GM11168 (cell line): ENCODE measurements at regions not wholly inside any gene's neighbourhood (a gene's known extent, or its start where the extent isn't known, plus 50 kb on each side); places are given as distances from the start of the nearest gene placed in this dataset.

Source experiments
- in situ Hi-C: fragments of 300-500 bp; cut with MboI; formaldehyde crosslinking; loops from one replicate; pipeline ENCODE4 v1.12.0; 2022; ENCODE audit warnings: low sequenced_read_pairs; ENCODE audit not compliant: unreplicated experiment

DNA sequence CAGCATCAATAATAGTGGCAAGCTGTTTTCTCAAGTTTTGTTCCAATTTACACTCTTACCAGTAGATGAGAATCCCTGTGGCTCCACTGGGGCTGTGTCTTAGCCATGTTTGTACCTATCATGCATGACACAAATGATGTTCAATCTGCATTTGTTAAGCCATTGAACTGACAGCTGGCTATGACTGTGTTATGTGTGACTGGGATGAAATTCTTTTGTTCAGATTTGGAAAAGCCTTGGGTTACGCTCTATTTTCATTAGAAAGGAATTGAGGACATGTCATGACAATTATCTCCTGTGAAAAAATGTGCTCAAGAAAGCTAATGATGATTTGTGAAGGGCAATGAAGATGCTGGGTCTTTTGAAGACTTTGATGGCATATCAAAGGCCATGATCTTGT lies 201.8 kb upstream of the LARGE1 start:
- in situ Hi-C loops, result no loop called here

DNA sequence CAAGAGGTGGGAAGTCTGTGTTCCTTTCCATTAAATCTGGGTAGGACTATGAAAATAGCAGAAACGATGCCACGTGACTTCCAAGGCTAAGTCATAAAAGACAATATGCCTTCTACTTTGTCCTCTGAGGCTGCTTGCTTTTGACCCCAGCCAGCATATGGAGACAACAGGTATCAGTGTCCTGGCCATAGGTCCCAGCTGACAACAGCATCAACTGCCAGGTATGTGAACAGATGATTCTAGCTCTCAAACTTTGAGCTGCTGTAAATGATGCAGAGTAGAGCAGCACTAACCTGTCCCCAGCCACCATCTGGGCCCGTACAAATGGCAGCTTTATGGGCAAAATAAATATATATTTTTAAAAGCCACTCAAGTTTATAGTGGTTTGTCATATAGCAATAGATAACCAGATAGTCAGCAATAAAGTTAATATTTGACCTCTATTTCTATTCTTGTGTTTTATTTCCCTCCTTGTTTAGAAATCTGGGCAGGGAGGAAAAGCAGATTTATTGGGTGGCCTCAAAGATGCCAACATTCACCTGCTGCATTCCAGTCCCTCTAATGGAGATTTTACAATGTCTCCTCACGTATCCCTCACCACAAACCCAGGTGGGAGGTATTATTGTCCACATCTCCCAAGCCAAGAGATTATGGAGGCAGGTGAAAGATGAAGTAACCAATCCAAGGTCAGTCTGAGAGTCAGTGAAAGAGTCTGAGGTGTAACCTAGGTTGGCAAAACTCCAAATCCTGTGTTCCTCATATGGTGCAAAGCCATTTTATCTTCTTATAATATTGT lies 209.6 kb upstream of the LARGE1 start:
- in situ Hi-C loops, result no loop called here

DNA sequence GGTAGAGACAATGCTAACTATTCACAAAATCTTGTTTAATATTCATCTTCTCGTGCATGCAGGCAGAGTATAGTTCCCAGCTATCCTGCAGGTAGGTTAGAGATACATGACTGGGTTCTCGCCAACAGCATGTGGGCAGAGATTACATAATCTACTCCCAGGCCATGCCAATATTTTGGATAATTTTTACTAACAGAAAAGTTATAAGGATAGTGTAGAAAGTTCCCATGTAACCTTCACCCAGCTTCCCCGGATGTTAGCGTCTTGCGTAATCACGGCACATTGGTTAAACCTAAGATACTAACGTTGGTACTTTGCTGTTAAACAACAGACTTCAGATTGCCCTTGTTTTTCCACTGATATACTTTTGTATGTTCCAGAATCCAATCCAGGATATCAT lies 215.5 kb upstream of the LARGE1 start:
- in situ Hi-C loops, result no loop called here

DNA sequence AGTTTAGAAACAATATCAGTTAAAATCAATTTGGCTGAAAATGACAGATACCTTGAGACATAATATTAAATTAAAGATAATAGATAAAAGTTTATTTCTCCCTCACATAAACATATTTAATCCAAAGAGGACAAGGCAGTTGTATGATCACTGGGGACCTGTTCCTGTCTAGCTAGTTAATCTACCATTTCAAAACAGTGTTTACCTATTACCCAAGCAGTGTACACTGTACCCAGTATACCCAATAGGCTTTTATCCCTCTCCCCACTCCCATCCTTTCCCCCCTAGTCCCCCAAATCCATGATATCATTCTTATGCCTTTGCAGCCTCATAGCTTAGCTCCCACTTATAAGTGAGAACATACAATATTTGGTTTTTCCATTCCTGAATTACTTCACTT lies 229.7 kb upstream of the LARGE1 start:
- in situ Hi-C loops, result no loop called here

DNA sequence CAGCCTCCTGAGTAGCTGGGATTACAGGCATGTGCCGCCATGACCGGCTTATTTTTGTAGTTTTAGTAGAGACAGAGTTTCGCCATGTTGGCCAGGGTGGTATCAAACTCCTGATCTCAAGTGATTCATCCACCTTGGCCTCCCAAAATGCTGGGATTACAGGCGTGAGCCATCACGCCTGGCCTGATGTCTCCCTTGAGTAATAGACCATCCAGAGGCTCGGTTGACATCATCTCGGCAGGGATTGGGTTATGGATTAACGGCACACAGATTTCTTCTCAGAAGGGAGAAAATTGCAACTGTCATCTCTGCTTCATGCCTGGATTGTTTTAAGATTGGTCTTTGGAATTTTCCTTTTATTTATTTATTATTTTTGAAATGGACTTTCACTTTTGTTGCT lies 239.2 kb upstream of the LARGE1 start:
- in situ Hi-C loops, result no loop called here

DNA sequence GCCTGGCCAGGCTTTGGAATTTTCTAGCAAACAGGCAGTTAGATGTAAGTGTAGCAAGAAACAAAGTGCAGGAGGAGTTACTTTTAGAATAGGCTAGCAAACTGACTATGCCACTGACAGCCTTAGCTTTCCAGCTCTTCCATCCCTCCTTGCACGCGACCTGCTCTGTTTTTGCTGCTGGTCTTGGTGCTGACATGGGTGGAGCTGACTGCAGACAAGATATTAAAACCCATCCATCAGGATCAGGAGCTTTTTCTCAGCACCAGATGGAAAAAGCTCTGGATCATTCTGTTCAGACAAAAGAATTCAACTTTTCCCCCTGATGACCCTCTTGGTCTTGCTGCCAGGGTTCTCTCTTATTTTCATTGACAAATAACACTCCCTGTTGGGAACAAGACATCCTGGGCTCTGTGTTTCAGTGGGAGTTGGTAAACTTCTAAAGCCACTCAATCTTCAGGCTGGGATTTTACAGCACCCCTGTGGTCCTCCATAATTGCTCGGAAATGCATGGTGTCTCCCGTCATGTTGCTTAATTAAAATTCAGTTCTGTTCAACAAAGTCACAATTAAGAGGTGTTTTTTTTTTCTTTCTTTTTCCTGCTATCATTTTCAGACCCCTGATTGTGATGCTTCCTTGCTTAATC lies 240.0 kb upstream of the LARGE1 start:
- in situ Hi-C loops, result no loop called here

DNA sequence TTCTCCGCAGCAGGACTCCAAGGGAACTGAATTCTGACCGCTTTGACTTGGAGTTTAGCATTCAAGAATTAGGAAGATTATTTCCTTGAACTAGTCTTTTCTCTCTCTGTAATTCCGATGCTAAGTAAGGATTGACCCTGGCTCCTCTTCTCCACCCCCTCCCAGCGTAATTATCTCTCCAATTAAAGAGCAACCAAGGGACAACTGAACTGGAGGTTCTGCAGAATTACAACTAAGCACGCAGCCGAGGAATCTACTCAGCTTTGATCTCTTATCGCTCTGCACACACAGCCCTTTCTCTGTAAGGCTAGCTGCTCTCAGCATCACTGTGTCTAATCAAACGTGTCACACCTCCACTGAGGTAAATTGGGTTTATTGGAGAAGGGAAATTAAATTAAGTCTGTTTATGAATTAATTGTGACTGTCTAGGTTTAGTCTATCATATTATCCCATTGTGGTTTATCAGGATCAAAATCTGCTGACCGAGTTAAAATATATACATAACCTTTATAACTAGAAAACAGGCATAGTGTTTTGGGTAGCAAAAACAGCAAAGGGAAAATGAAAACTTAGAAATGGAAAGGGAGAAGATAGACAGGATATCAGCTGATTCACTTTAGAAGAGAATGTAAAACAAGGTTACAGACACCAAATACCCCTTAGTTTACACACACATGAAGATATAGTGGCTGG lies 241.3 kb upstream of the LARGE1 start:
- in situ Hi-C loops, result no loop called here

DNA sequence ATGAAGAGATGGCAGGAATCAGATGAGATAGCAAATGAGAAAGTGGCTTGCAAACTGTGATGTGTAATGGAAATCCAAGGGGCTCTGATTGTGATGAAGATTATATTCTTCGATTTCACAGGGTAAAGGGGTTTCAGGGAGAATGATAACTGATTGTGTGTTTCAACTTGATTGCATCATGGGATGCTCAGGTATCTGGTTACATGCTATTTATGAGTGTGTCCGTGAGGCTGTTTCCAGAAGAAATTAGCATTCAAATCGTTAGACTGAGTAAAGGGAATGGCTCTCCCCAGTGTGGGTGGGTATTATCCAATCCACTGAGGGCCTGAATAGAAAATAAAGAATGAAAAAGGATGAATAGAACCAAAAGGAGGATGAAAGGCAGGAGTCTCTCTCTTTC lies 278.7 kb upstream of the LARGE1 start:
- in situ Hi-C loops, result no loop called here

DNA sequence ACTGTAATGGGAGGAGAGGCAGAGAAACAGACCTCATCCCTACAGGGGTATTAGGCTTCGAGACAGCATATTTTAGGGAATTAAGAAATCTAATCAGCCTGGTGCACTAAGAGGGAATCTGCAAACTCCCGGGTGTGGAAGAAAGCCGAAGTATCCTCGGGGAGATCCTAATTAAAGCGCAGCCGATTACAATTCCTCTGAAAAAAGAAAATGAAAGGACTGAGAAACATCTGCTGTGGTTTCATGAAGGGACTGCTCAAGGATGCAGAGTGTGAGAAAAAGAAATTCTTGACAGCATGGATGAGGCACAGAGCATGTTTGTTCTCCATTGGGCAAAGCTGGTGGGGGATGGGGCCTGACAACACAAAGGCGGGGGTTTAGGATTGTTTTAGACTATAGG lies 290.0 kb upstream of the LARGE1 start:
- in situ Hi-C loops, result no loop called here

DNA sequence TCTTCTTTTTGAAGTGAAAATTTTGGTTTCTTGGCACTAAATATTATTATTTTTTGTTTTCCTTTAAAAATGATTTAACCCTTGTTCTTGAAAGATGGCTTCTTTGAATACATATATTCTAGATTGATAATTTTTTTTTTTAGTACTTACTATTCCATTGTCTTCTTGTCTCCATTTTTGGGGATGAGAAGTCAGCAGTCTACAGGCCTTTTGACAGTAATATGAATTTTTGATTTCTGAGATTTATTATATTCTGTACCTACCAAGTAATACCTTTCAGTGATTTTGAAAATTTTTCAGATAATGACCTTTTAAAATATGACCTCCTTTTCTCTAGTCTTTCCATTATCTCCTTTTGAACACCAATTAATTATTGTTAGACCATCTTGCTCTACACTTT lies 294.1 kb upstream of the LARGE1 start:
- in situ Hi-C loops, result no loop called here

DNA sequence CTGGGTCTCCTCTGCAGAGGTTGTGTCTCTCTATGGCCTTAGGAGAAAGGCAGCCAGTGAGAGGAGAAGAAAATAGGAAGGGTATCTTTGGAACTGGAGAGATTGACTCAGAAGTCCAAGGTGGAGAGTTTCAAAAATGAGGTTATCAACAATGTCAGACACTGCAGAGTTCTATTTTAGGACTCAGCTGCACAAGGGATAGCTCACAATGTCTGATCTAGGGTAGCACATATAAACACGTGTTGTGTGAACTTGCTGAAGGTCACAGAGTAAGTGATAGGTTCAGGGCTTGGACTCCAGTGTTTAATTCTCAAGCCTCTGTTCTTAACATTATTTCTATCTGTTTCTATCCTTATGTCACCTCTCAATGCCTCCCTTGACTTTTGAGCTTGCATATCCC lies 305.0 kb upstream of the LARGE1 start:
- in situ Hi-C loops, result no loop called here

DNA sequence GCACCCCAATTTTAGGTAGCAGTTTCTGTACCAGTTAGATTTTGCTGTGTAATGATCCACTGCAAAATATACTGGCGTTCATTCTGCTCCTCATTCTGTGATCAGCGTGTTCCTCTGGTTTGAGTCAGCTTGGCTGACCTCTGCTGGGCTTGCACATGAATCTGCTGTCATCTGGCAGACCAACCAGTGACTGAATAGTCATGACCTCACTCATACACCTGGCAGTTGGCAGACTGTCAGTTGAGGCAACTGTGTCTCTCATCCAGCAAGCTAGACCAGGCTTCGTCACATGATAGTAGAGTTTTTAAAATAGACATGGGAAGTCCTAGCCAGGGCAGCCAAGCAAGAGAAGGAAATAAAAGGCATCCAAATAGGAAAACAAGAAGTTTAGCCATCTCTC lies 316.3 kb upstream of the LARGE1 start:
- in situ Hi-C loops, result no loop called here

DNA sequence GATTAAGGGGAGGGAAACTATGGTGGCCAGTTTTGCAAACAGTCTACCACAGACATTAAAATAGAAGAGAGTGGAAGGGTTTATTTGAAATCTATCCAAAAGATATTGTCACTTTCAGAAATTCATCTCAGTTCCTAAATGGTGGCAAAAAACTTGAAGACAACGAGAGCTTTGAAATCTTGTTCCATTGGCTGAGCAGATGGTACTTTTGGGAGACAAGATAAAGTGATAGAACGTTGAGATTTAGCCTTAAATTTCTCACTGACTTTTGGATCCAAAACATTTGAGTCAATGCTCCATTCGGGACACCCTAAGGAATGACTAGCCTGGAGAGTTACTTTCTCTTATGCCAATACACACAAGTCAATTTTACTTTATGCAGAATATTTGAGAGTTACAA lies 319.1 kb upstream of the LARGE1 start:
- in situ Hi-C loops, result no loop called here

DNA sequence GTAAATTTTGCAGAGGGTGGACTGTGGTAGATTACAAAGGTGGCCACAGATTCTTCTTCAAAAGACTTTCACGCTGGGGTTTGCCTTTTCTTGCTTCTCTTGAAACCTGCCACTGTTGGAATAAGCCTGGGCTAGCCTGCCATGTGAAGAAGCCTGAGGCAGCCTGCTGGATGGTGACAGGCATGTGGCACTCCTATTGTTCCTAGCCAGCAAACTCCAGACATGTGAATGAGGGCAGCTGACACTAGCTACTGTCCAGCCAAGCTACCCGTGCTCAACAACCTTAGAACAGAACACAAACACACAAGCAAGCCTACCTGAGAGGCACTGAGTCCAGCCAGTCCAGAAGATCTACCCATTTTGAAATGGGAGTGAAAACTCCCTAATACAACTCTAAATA lies 322.7 kb upstream of the LARGE1 start:
- in situ Hi-C loops, result no loop called here

DNA sequence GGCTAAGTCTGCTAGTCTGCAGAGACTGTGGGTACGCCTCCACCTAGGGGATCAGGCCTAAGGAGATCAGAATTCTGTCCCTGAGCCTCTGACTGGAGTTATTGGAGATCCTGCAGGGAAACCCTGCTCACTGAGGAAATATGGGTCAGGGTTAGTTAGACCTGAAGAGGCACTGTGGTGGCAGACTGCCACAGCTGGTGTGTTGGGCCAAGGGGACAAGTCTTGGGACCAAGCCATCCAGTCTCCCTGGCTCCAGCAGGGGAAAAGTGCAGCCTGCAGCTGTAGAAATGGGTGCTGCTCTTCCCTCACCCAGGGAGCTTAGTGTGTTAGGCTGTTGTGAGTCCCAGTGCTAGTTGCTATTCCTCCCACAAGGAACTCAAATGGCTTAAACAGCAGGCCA lies 334.8 kb upstream of the LARGE1 start:
- in situ Hi-C loops, result no loop called here

DNA sequence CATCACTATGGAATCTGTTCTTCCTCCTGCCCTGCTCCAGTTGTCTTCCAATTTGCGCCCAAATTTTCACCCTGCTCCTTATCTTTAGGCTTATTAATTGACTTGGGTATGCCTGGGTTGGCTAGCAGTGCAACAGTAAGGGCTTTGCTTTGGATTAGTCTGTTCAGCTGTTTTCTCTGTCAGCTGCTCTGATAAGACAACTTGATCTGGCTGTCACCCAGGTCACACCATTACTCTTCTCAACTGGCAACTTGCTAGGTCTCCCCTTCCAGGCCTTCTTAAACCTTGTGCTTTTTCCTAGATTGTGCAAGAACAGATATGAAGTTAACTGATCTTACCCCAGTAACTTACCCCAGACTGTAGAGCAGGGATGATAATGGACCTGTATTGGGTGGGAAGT lies 357.8 kb upstream of the LARGE1 start:
- in situ Hi-C loops, result no loop called here

DNA sequence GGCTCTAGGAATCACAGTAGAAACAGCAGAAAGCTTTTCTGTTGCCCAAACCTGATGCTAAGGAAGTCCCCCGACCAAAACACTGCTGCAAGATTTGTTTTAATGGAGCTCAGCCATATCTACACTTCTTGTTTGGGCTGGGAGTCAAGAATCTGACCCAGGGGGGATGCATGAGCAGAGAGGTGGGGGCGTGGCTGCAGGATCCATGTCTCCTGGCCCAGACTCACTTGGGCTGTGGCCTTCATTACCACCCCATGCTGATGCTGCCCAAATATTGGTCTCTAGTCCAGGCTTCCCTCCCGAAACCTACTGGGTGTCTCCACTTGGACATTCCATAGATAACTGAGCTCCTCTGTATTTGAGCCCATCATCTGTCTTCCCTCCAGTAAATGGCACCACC lies 361.5 kb upstream of the LARGE1 start:
- in situ Hi-C loops, result no loop called here

DNA sequence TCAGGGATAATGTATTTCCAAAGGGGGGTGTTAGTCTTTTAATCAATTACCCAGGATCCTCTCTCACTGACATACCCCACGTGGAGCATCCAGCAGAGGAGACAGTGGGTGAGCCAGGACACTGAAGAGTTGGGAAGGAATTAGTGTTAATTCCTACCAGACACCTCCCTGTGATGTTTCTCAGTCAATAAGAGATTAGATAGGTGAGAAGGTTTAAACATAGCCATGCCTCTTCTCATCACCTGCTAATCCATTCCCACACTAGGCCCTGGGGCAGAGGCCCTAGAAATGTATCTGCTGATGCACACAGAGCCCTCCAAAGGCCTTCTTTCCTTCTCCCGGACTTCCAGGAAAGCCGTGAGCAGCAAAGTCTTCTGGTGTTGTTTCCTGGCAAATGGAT lies 363.6 kb upstream of the LARGE1 start:
- in situ Hi-C loops, result no loop called here

DNA sequence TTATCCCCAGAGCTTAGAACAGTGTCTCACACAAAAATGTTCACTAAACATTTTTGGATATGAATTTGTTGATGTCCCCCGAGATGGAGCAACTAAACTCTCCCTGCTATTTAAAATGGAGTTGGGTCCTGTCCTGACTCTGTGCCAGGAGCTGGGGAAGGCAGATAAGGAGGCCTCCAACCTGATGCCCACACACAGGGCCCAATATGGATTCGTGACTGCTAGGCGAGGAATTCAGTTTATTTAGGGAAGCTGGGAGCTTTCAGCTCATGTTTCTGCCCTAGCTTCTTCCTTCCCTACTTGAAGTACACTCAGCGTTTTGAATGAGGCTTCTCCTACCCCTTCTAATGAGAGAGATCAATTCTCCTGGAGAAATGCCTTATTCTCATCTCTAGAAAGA lies 373.0 kb upstream of the LARGE1 start:
- in situ Hi-C loops, result no loop called here

DNA sequence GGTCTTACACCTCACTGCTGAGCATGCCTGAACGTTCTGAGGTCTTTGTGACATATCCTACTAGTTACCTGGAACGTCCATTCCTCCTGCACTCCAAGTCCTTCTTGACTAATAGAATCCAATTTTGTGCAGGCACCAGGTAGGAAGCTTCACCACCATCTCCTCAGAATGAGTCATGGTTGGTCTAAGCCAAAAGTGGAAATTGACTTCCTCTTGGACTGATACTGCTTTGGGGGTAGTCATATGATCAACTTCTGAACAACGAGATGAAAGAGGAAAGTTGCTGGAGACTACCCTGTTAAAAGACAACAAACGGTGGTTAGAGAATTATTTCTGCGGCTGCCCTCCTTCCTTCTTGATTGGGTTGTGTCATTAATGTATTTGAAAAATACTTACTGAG lies 374.2 kb upstream of the LARGE1 start:
- in situ Hi-C loops, result no loop called here

DNA sequence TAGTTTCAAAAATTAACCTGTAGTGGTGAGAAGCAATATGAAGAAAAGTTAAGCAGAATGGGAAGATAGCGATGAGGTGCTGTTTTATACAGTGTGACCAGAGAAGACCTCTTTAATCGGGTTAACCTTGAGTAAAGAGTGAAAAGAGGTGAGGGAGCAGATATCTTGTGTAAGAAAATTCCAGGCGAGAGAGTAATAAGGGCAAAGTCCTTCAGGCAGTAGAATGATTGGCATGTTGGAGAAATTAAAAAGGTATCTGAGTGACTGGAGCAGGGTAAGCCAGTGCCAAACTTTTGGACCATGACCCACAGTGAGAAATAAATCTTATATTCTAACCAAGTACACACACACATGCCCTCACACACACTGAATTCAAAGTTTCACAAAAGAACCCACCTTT lies 374.7 kb upstream of the LARGE1 start:
- in situ Hi-C loops, result no loop called here

DNA sequence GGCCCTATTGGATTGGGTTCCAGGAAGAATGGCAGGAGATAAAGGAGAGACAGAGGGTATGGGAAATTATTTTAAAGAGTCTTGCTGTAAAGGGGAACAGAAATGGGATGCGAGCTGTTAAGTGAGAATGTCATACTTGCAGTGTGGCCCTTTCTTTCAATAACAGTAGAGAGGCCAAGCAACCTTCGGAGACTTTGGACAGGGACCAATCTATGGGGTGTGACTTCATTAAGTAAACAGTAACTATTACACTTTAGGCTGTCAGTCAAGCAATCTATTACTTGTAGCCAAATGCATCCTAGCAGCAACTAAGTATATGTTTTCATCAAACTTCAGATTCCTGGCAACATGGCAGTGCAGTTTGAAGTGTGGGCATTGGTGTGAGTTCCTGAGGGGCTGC lies 376.2 kb upstream of the LARGE1 start:
- in situ Hi-C loops, result no loop called here
